CD4-positive, alpha-beta T cell (primary cell): ENCODE measurements at regions not wholly inside any gene's neighbourhood (a gene's known extent, or its start where the extent isn't known, plus 50 kb on each side); places are given as distances from the start of the nearest gene placed in this dataset.

Experiments used
- ATAC-seq: fragments of 200-7000 bp; cut with Tn5 transposase; one replicate; pipeline ENCODE4 v1.10.0; 2022; ENCODE audit warnings: mild to moderate bottlenecking; ENCODE audit not compliant: poor library complexity
- CTCF ChIA-PET: fragments of 350-600 bp; sonication (Branson Sonifier 250); formaldehyde crosslinking; loops from one replicate; lab custom pipeline; 2021; ENCODE audit warnings: antibody characterized with exemption, inconsistent platforms; lab: Charles Lee
- POLR2A ChIA-PET: fragments of 350-600 bp; sonication (Branson Sonifier 250); formaldehyde crosslinking; loops from one replicate; lab custom pipeline; 2021; ENCODE audit warnings: antibody characterized with exemption, inconsistent platforms; lab: Charles Lee
- DNase-seq, 14 experiments: peaks; one replicate each; pipeline ENCODE4 v3.0.0-alpha.2; 2013 to 2020; ENCODE audit warnings: mixed read lengths in 2 of 14
- H3K27ac ChIP-seq, 2 donors: one replicate each; pipeline versions ENCODE4 v1.5.1 to v1.7.0; 2013; ENCODE audit warnings: low read length in 2 of 2, low read depth in 1 of 2, mild to moderate bottlenecking in 1 of 2
- H3K27me3 ChIP-seq, 2 experiments: 1 replicate in 1 of 2; 2 replicates in 1 of 2; pipeline versions ENCODE4 v1.6.1 to v1.7.0; 2013; ENCODE audit warnings: low read length in 2 of 2, control low read depth in 1 of 2, mild to moderate bottlenecking in 1 of 2, moderate library complexity in 1 of 2; ENCODE audit not compliant: insufficient read depth in 2 of 2, control insufficient read depth in 1 of 2
- H3K36me3 ChIP-seq: one replicate; pipeline ENCODE4 v1.6.1; 2013; ENCODE audit warnings: low read length, control low read depth; ENCODE audit not compliant: insufficient read depth
- H3K4me1 ChIP-seq: one replicate; pipeline ENCODE4 v1.6.1; 2013; ENCODE audit warnings: low read length, control low read depth; ENCODE audit not compliant: insufficient read depth
- H3K4me3 ChIP-seq: one replicate; pipeline ENCODE4 v1.5.1; 2013; ENCODE audit warnings: mild to moderate bottlenecking, low read length, moderate library complexity
- H3K9me3 ChIP-seq, 2 experiments: 1 replicate in 1 of 2; 2 replicates in 1 of 2; pipeline versions ENCODE4 v1.6.1 to v1.7.0; 2013; ENCODE audit warnings: low read length in 2 of 2, mild to moderate bottlenecking in 2 of 2, control low read depth in 1 of 2, moderate library complexity in 1 of 2; ENCODE audit not compliant: control insufficient read depth in 1 of 2, insufficient read depth in 1 of 2
- H3K27ac Mint-ChIP-seq: one replicate; pipeline ENCODE4 v1.8.0; 2020; ENCODE audit warnings: mixed read lengths
- H3K27me3 Mint-ChIP-seq: one replicate; pipeline ENCODE4 v1.8.0; 2021; ENCODE audit warnings: mixed read lengths
- H3K36me3 Mint-ChIP-seq: one replicate; pipeline ENCODE4 v1.8.0; 2021; ENCODE audit warnings: low read depth, mixed read lengths
- H3K4me1 Mint-ChIP-seq: one replicate; pipeline ENCODE4 v1.8.0; 2021; ENCODE audit warnings: low read depth, mixed read lengths
- H3K4me3 Mint-ChIP-seq: one replicate; pipeline ENCODE4 v1.8.0; 2020; ENCODE audit warnings: mild to moderate bottlenecking, mixed read lengths
- H3K9me3 Mint-ChIP-seq: one replicate; pipeline ENCODE4 v1.8.0; 2020; ENCODE audit warnings: mixed read lengths
- CTCF ChIP-seq: fragments of 200-600 bp; IDR thresholded peaks from one replicate; pipeline ENCODE4 v1.8.0; 2022; ENCODE audit warnings: antibody characterized with exemption, mild to moderate bottlenecking
- intact Hi-C, 2 experiments: fragments of 100-400 bp; cut with DNase I in 1 of 2; cut with micrococcal nuclease in 1 of 2; formaldehyde crosslinking; loops; one replicate each; pipeline versions ENCODE4 v1.15.1 to v1.9.0; 2023 to 2025; cut with DNase I, micrococcal nuclease

GRCh38 chr2:62435720-62436119 lies 70.3 kb downstream of the TMEM17 start:
- H3K27me3 ChIP-seq = no peaks in the 10 kb centered on the region
- Mint-ChIP-seq H3K36me3 (no peaks in the 10 kb centered on the region), H3K9me3 (no peaks in the 10 kb centered on the region), H3K4me1 (no peaks in the 10 kb centered on the region), H3K27me3 (no peaks in the 10 kb centered on the region), H3K27ac (no peak overlapping the region), H3K4me3 (no peak overlapping the region)
- DNase-seq = no peak
- CTCF ChIA-PET = no interaction called here
- POLR2A ChIA-PET = no interaction called here
- no peak overlapping the region for H3K27ac ChIP-seq
- no peak overlapping the region for H3K4me3 ChIP-seq
- intact Hi-C loops = no loop called here
- TF ChIP-seq CTCF = no peak
- H3K9me3 ChIP-seq = no peaks in the 10 kb centered on the region
- H3K36me3 ChIP-seq = no peaks in the 10 kb centered on the region
- no peak for ATAC-seq
- H3K4me1 ChIP-seq = no peaks in the 10 kb centered on the region

- H3K36me3 ChIP-seq = no peaks in the 10 kb centered on the region
- no peak for ATAC-seq
- CTCF ChIA-PET = no interaction called here
Measured at GRCh38 chr2:62432407-62432806, 73.6 kb downstream of the TMEM17 start.

GRCh38 chr2:62431512-62431911 lies 74.5 kb downstream of the TMEM17 start:
- intact Hi-C loops = no loop called here
- TF ChIP-seq CTCF = no peak
- H3K9me3 Mint-ChIP-seq = no peaks in the 10 kb centered on the region
- no peaks in the 10 kb centered on the region for H3K36me3 Mint-ChIP-seq
- POLR2A ChIA-PET = no interaction called here
- no peak overlapping the region for H3K27ac ChIP-seq
- H3K4me1 Mint-ChIP-seq = no peaks in the 10 kb centered on the region
- no peak for ATAC-seq
- H3K4me3 Mint-ChIP-seq = no peak overlapping the region
- no peaks in the 10 kb centered on the region for H3K36me3 ChIP-seq
- H3K27me3 ChIP-seq = no peaks in the 10 kb centered on the region
- CTCF ChIA-PET = no interaction called here
- no peak overlapping the region for H3K4me3 ChIP-seq
- H3K9me3 ChIP-seq = no peaks in the 10 kb centered on the region
- no peaks in the 10 kb centered on the region for H3K27me3 Mint-ChIP-seq
- H3K27ac Mint-ChIP-seq = no peak overlapping the region
- no peaks in the 10 kb centered on the region for H3K4me1 ChIP-seq
- no peak for DNase-seq

More at GRCh38 chr2:62432407-62432806, 73.6 kb downstream of the TMEM17 start:
- Mint-ChIP-seq H3K4me1 (no peaks in the 10 kb centered on the region), H3K4me3 (no peak overlapping the region), H3K27me3 (no peaks in the 10 kb centered on the region), H3K36me3 (no peaks in the 10 kb centered on the region), H3K9me3 (no peaks in the 10 kb centered on the region), H3K27ac (no peak overlapping the region)
- POLR2A ChIA-PET = no interaction called here
- Histone ChIP-seq H3K4me1 (no peaks in the 10 kb centered on the region), H3K27ac (no peak overlapping the region), H3K27me3 (no peaks in the 10 kb centered on the region), H3K4me3 (no peak overlapping the region), H3K9me3 (no peaks in the 10 kb centered on the region)
- DNase-seq = no peak
- no peak for TF ChIP-seq CTCF
- intact Hi-C loops = no loop called here
